ENCODE measurements at regions not wholly inside any gene's neighbourhood (a gene's known extent, or its start where the extent isn't known, plus 50 kb on each side); places are given as distances from the start of the nearest gene placed in this dataset.

DNA sequence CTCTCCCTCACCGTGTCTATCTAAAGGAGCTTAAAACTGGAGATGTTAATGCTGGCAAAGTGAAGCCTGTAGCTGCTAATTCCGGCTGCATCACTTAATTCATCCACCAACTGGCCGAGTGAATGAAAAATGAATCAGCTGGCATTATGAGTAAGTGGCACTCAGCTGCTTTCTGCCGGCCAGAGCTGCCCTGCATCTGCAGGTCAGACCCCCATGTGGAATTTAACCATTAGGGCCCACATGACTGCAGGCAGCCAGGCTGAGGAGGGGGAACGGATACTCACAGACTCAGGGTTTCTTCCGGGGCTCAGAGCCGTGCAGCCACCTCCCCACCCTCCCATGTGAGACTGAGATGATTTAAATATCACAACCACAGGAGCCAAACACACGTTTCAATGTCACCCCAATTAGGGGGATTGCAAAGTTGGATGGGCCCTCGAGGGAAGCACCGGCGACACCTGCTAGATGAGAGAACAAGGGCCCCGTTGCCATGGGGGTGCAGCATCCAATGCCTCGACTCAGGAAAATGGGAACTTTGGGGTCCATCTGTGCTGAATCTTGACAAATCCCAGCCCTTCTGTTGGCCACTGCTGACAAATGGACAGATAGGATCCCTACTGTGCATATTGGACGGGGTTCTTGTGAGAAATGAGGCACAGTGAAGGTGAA lies 115.6 kb upstream of the ALDH1B1 start:
- H3K36me3 ChIP-seq (ENCODE audit: low read depth) = no peaks in the 10 kb centered on the region
- H3K9me3 ChIP-seq = no peaks in the 10 kb centered on the region
- intact Hi-C loops (cut with DNase I, micrococcal nuclease) = loop anchor here in 1 of 2 donors (10.0 kb wide), 1 partner anchor 62 kb away; no protein-coding TSS in a partner anchor
- TF ChIP-seq, protein P1, sequence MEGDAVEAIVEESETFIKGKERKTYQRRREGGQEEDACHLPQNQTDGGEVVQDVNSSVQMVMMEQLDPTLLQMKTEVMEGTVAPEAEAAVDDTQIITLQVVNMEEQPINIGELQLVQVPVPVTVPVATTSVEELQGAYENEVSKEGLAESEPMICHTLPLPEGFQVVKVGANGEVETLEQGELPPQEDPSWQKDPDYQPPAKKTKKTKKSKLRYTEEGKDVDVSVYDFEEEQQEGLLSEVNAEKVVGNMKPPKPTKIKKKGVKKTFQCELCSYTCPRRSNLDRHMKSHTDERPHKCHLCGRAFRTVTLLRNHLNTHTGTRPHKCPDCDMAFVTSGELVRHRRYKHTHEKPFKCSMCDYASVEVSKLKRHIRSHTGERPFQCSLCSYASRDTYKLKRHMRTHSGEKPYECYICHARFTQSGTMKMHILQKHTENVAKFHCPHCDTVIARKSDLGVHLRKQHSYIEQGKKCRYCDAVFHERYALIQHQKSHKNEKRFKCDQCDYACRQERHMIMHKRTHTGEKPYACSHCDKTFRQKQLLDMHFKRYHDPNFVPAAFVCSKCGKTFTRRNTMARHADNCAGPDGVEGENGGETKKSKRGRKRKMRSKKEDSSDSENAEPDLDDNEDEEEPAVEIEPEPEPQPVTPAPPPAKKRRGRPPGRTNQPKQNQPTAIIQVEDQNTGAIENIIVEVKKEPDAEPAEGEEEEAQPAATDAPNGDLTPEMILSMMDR (IDR thresholded peaks at IDR 0.05) = no peak
- ATAC-seq (no peak), DNase-seq (no peak)
- no peaks in the 10 kb centered on the region for H3K4me1 ChIP-seq (ENCODE audit: low read depth)
- H3K4me3 ChIP-seq = no peak overlapping the region

DNA sequence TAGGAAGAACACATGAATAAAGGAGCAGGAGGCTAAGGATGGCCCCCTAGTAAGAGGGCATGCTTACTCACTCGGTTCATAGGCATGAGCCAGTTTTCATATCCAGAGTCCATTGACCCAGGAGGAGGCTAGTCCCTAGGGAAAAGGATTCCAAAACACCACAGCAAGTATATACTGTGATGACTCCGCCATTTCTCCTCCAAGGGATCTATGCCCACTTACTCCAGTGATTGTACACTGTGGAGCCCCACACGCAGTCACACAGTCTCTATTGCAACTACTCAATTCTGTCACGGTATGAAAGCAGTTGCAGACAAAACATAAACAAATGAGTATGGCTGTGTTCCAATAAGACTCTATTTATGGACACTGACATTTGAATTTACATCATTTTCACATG lies 117.7 kb upstream of the ALDH1B1 start:
- H3K4me3 ChIP-seq = no peak overlapping the region
- DNase-seq (no peak), ATAC-seq (no peak)
- H3K9me3 ChIP-seq = no peaks in the 10 kb centered on the region
- TF ChIP-seq, protein P1 (IDR thresholded peaks at IDR 0.05) = no peak
- no peaks in the 10 kb centered on the region for H3K4me1 ChIP-seq (ENCODE audit: low read depth)
- intact Hi-C loops (cut with DNase I, micrococcal nuclease) = loop anchor here in 1 of 2 donors (10.0 kb wide), 1 partner anchor 60 kb away; no protein-coding TSS in a partner anchor
- H3K36me3 ChIP-seq (ENCODE audit: low read depth) = no peaks in the 10 kb centered on the region

DNA sequence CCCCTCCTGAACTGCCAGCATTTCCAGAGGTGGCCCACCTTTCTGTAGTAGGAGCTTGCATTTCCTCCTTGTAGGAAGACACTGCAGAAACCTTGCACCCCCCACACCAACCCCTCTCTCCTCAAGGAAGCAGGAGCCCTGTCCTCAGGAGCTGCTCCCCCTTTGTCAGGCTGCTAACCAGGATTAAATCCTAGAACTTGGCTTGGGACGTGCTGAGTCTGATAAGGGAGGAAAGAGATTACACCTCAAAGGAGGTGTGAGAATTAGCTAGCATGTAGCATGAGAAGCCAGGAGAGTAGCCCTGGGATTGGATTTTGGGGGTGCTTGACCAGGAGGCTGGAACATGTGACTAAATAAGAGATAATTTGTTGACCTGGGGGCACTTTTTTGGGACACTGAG lies 119.8 kb upstream of the ALDH1B1 start:
- no peak overlapping the region for H3K4me3 ChIP-seq
- no peaks in the 10 kb centered on the region for H3K4me1 ChIP-seq (ENCODE audit: low read depth)
- TF ChIP-seq, protein P1 (IDR thresholded peaks at IDR 0.05) = no peak
- no peaks in the 10 kb centered on the region for H3K9me3 ChIP-seq
- no peaks in the 10 kb centered on the region for H3K36me3 ChIP-seq (ENCODE audit: low read depth)
- DNase-seq (no peak), ATAC-seq (no peak)
- intact Hi-C loops (cut with DNase I, micrococcal nuclease) = loop anchor here in 1 of 2 donors (10.0 kb wide), 1 partner anchor 58 kb away; no protein-coding TSS in a partner anchor

DNA sequence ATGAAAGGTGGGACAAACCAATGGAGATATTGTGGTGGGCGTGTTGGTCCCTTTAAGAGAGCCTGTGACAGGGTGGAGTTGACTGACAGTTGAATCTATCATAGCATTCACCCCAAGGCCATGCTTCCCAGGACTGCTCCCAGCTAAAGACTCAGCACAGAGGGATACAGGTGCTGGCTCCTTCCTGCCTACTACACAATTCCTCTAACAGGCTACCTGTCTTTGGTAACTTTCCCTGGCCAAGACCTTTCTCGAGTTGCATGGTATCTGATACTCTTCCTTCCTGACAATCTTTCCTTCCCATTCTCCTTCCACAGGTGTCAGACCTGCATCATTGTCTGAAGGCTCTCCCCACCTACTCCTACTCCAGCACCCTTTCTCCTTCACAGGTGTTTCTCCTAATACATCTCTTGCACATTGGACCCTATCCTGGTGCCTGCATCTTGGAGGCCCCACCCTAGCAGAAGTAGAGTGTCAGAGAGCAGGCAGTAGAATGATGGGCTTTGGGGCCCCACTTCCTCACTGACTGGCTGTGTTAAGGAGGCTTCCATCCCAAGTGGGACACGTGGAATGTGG lies 120.7 kb upstream of the ALDH1B1 start:
- TF ChIP-seq, protein P1 (IDR thresholded peaks at IDR 0.05) = no peak
- DNase-seq (no peak), ATAC-seq (no peak)
- H3K36me3 ChIP-seq (ENCODE audit: low read depth) = no peaks in the 10 kb centered on the region
- intact Hi-C loops (cut with DNase I, micrococcal nuclease) = loop anchor here in 1 of 2 donors (10.0 kb wide), 1 partner anchor 57 kb away; no protein-coding TSS in a partner anchor
- no peaks in the 10 kb centered on the region for H3K4me1 ChIP-seq (ENCODE audit: low read depth)
- H3K4me3 ChIP-seq = no peak overlapping the region
- H3K9me3 ChIP-seq = no peaks in the 10 kb centered on the region

DNA sequence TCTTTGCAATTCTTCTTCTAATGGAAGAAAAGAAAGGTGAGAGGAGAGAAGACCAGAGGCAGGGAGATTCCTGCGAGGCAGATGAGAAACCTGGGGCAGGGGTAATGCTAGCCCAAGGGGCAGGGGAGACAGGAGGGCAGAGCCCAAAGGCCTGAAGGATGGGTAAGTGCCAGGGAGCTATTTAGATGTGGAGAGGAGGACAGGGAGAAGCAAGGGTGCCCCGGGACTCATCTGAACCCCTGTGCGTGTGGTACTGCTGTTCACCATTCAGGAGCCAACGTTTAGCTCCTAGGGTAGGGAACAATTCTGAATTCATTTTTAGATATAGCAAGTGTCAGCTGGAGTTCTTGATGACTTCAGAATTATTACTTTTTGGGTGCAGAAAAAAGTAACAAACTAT lies 122.7 kb upstream of the ALDH1B1 start:
- no peaks in the 10 kb centered on the region for H3K36me3 ChIP-seq (ENCODE audit: low read depth)

More for the DNA sequence above, 122.7 kb upstream of the ALDH1B1 start:
- TF ChIP-seq, protein P1 (IDR thresholded peaks at IDR 0.05) = no peak
- ATAC-seq (no peak), DNase-seq (no peak)
- intact Hi-C loops (cut with DNase I, micrococcal nuclease) = loop anchor here in 1 of 2 donors (10.0 kb wide), 1 partner anchor 55 kb away; no protein-coding TSS in a partner anchor
- H3K4me1 ChIP-seq (ENCODE audit: low read depth) = no peaks in the 10 kb centered on the region
- H3K9me3 ChIP-seq = peaks cover 6% of the 10 kb centered on the region
- no peak overlapping the region for H3K4me3 ChIP-seq

Data from mucosa of descending colon (tissue), 3 donors.